ENCODE measurements at regions not wholly inside any gene's neighbourhood (a gene's known extent, or its start where the extent isn't known, plus 50 kb on each side); places are given as distances from the start of the nearest gene placed in this dataset.

- no peak for DNase-seq
Measured at GRCh38 chr2:20541294-20541640, 94.4 kb downstream of the RHOB start.

GRCh38 chr2:20541651-20542050, 94.8 kb downstream of the RHOB start:
- DNase-seq = no peak

GRCh38 chr2:20542269-20542668, 95.4 kb downstream of the RHOB start:
- DNase-seq = no peak

GRCh38 chr2:20542746-20543468, 96.0 kb downstream of the RHOB start:
- no peak for DNase-seq

GRCh38 chr2:20543469-20544152, 96.7 kb downstream of the RHOB start:
- no peak for DNase-seq

- no peak for DNase-seq
Measured at GRCh38 chr2:20544153-20544747, 97.4 kb downstream of the RHOB start.

- no peak for DNase-seq
Measured at GRCh38 chr2:20549144-20549543, 101.8 kb downstream of the HS1BP3 start.

GRCh38 chr2:20549691-20550348, 101.1 kb downstream of the HS1BP3 start:
- no peak for DNase-seq

GRCh38 chr2:20551260-20551944, 99.5 kb downstream of the HS1BP3 start:
- no peak for DNase-seq

GRCh38 chr2:20551945-20552328, 99.0 kb downstream of the HS1BP3 start:
- no peak for DNase-seq

GRCh38 chr2:20552847-20553246, 98.1 kb downstream of the HS1BP3 start:
- DNase-seq = no peak

- DNase-seq = no peak
Measured at GRCh38 chr2:20553580-20553979, 97.3 kb downstream of the HS1BP3 start.

GRCh38 chr2:20555954-20556353, 94.9 kb downstream of the HS1BP3 start:
- DNase-seq = no peak

- no peak for DNase-seq
Measured at GRCh38 chr2:20556756-20557155, 94.1 kb downstream of the HS1BP3 start.

- DNase-seq = no peak
Measured at GRCh38 chr2:20557226-20557625, 93.7 kb downstream of the HS1BP3 start.

- no peak for DNase-seq
Measured at GRCh38 chr2:20557635-20558034, 93.3 kb downstream of the HS1BP3 start.

GRCh38 chr2:20558391-20559150, 92.3 kb downstream of the HS1BP3 start:
- no peak for DNase-seq

GRCh38 chr2:20559277-20559676, 91.6 kb downstream of the HS1BP3 start:
- no peak for DNase-seq

- DNase-seq = no peak
Measured at GRCh38 chr2:20560011-20560410, 90.9 kb downstream of the HS1BP3 start.

- DNase-seq = no peak
Measured at GRCh38 chr2:20560891-20561636, 89.8 kb downstream of the HS1BP3 start.

- DNase-seq = no peak
Measured at GRCh38 chr2:20561637-20562454, 89.1 kb downstream of the HS1BP3 start.
